NCI-H1105 treated with DMSO at 0.1 percent for 48 hours (cell line): ENCODE measurements at regions not wholly inside any gene's neighbourhood (a gene's known extent, or its start where the extent isn't known, plus 50 kb on each side); places are given as distances from the start of the nearest gene placed in this dataset.
"Not testable (repeated sequence)": the region's sequence is repeated elsewhere in the genome, so short reads cannot be mapped to it uniquely, and the experiment has no call there.

Experiments
- DNase-seq: peaks from one replicate; lab custom pipeline; 2025; lab: John Stamatoyannopoulos, UW

DNA sequence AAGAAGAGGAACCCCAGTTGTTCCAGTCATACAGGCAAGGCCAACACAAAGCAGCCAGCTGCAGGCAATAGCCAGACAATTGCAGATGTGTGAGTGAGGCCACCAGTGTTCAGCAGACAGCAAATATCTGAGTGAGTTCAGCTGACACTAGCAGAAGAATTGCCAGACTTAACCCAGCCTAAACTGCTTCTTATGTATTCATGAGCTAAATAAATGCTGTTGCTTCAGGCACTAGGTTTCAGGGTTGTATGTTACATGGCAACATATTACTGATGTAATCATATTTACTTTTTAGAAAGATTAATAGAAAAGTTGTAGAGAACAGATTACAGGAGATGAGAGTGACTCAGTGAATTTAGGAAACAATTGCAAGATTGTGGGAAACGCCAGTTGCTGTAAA, 129.8 kb upstream of the CHODL start:
- no peak for DNase-seq

DNA sequence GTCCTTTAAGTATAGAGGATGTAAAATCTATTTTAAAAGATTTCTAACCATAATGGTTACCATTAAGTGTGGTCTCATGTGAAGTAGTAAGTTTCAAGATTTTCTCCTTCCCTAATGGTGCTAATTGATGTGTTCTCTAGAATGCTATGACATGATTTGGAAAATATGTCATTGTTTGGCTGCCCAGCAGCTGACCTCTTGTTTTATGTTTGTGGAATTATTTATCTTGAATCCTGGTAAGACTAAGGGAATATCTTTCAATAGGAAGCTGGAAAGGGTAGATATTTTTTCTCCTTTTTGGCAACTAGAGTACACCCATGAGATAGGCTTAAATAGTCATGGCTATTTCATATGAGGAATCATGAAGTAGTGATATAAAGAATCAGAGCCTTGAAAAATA, 139.8 kb upstream of the CHODL start:
- no peak for DNase-seq

DNA sequence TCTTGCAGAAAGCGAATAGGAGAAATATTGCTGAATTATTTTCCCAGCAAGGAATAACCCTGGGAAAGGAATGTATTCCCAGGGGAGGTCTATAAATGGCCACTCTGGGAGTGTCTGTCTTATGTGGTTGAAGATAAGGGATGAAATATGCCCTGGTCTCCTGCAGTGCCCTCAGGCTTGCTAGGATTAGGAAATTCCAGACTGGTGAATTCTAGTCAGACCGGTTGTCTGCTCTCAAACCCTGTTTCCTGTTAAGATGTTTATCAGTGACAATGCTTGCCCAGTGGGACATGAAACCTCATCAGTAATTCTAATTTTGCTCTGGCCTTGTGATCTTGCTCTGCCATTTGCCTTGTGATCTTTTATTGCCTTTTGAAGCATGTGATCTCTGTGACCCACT, 148.2 kb upstream of the CHODL start:
- DNase-seq: not testable (repeated sequence)

DNA sequence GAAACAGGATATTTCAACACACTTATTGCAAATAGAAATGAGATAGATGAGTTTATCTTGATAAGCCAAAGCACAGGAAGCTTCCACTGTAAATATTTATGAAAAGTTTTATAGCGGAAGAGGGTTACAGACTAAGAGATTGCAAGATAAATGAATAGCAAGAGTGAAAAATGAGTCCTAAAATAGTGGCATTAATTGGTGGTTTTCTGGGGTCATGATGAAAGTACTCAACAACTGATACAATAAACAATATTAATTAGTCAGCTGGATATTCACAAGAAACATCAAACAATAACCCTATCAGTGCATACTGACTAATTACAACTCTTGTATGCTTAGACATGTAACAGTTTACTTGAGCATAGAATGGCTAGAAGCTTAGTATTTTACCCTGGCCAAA, 154.8 kb upstream of the CHODL start:
- no peak for DNase-seq

DNA sequence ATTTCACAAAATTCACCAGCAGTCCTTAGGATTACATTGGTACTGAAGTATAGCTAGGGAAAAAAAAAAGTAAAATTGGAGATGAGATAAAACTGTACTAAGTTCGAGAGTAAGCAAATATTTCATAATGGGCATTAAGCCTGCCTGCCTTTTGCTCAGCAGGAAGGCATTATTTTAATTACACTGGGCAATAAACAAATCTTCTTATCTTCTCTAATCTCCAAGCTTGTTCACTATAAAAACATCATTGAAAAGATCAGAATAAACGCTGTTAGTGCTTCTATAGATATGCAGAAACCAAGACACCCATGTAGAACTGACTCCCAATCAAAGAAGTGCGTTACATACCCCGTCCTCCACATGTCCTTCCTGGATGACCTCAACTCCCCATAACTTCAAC, 174.2 kb upstream of the CHODL start:
- no peak for DNase-seq

DNA sequence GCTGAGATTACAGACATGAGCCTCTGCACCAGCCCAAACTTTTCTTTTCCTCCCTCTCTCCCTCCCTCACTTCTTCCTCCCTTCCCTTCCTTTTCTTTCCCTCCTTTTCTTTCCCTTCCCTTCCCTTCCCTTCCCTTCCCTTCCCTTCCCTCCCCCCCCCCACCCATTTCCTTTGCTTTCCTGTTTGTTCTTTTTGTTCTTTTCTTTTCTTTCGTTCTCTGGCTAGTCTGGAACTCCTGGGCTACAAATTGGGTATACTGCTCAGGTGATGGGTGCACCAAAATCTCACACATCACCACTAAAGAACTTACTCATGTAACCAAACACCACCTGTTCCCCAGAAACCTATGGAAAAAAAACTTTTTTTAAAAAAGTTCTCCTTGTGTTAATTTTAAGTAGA, 174.8 kb upstream of the CHODL start:
- DNase-seq: no peak

DNA sequence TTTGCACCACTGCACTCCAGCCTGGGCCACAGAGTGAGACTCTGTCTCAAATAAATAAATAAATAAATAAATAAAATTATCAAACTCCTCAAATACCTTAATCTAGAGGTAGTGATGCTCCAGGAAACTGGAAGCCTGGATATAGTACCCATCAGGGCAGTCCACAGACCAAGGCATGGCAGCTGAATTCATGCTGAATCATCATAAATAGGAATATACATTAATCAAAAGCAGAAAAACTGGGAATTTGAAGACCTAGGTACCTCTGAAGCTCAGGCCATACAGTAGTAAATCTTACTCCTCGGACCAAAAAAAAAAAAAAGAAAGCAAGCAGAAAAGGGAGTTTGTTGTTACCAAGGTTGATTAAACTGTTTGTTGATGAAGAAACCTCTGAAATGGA, 184.2 kb upstream of the CHODL start:
- no peak for DNase-seq

DNA sequence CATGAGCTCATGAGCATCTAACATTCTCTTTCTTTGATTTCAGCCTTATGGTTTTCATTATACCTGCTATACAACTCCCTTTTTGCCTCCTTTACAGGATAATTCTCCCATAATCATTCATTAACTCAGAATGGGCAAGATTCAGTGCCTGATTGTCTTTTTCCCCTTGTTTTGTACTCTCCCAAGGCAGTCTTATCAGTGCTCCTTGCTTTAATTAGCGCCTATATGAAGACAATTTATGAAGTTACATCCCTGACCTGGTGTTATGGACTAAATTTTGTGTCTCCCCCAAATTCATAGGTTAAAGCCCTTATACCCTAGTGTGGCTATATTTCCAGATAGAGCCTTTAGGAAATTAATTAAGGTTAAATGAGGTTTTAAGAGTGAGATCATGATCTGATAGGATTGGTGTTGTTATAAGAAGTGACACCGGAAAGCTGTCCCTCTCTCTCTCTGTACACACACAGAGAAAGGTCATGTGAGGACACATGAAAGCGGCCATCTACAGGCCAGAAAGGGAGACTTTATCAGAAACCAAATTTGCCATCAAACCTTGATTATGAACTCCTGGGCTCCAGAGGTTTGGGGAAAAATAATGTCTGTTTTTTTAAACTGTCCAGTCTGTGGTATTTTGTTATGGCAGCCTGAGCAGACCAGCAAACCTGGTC, 185.8 kb upstream of the CHODL start:
- no peak for DNase-seq

DNA sequence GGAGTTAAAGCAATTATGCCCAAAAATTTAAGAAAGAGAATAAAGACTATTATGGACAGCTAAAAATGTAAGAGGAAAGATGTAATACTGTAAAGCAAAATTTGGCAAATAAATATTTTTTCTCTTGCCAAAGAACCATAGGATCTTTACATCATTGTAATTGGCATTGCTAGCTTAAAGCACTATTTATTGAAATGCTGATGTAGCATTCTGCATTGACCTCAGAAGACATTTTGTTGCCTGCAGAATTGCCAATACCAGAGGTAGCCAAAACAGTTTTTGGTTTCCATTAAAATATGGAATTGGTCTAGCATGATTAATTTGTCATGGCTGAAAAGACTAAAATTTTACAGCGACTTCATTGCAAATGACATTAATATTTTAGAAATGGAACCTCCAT, 191.5 kb upstream of the CHODL start:
- DNase-seq: no peak

DNA sequence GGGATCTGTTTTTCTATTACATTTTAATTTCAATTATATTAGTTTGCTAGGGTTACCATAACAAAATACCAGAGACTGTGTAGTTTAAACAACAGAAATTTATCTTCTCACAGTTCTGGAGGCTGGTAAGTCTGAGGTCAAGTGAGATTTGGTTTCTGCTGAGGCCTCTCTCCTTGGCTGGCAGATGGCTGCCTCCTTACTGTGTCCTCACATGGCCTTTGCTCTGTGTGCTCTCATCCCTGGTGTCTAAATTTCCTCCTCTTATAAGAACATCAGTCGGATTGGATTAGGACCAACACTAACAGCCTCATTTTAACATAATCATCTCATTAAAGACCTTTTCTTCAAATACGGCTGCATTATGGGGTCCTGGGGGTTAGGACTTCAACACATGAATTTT, 195.2 kb upstream of the CHODL start:
- no peak for DNase-seq

DNA sequence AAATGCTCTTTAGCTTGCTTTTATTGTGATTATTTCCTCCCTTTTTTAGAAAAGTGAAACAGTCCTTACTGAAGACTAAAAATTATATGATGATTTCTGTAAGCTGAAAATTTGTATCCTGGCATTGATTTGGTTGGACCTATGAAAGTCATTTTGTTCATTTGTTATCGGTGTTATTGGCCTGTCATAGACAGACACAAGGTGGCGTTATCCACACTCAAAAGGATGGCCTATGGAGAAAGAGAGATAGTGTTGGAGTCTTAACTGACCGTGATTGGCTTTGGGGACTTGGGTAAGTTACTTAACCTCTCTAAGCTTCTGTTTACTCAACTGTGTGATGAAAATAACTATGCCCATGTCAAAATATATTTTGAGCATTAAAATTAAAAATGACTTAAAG, 203.6 kb upstream of the CHODL start:
- peak; percentile 69 for DNase-seq

DNA sequence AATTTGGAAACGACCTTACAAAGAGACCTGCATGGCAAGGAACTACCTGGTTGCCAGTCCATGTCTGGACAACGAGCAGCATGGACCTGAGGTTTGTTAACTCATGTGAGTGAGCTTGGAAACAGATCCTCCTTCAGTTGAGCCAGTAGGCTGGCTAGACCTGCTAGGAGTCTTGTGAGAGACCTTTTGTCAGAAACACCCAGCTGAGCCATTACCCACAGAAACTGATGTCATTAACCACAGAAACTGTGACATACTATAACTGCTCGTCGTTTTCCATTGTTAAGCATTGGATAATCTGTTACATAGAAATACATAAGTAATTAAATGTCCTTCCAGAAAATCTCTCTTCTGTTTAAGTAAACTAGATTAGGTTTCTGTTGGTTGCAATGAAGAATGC, 211.1 kb upstream of the C21orf91 start:
- no peak for DNase-seq

DNA sequence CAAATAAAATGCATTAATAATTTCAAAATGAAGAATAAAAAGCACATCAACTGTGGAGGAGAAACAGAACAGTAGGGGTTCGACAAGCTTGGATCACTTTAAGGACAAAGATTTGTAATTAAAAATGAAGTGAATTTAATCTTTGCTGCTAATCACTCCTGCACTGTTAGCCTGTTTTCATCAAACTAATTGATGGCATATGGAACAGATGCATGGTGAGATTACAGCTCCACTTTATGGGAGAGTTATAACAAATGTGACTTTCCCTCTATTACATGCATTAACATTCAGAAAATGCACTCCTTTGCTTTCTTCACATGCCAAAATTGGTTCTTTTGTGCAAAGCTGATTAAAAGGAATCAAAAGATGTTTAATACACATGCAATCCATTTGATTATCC, 207.2 kb upstream of the C21orf91 start:
- DNase-seq: no peak

DNA sequence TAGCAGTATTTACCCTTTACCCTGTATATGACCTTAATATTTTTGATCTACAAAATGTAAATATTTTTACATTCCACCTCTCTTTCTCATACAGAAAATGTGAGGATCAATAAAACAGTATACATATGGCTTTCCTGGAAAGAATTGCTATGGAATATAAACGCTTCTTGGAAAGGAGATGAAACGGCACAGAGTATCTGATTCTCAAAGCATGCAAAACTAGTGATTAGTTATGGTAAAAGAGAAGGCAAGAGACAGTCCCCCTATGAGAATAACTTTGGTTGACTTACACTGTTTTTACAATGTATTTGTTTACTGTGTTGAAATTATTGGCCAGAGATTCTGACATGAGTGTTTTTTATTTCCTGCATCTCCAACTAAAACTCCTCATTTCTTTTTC, 204.6 kb upstream of the C21orf91 start:
- DNase-seq: no peak

DNA sequence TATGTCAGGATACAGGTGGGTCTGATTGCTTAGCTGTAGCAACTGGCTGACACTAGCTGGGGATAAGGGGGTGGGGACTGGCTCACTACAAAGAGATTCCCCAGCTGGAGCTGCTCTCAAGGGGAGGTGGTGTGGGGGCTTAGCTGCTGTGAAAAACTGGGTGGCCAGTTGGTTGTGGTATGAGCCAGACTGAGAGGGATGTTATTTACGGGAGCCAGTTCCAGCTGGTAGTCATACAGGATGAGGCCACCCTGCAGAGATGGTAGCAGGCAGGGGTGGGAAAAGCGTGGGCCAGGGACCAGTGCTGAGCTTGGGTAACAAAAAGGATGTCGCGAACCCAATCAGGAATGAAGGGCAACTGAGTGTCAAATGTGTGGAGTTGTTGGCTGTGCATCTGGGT, 204.0 kb upstream of the C21orf91 start:
- DNase-seq: no peak

DNA sequence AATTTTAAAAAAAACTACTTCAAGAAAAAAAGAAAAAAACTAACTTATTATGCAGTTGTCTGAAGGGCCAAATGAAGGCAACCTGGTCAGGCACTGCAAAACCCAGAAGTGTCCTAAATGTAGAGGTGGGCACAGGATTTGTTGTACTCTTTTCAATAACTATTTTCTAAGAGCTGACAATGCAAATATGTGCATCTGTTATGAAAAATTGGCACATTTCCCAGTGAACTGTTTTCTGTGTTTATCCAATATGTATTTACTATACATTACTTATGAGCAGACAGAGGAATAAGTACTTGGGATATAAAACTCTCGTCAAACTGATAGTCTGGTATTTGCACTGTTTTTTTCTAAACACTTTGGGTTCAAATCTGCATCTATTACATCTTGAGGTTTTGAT, 188.0 kb upstream of the C21orf91 start:
- peak; percentile 83 for DNase-seq

DNA sequence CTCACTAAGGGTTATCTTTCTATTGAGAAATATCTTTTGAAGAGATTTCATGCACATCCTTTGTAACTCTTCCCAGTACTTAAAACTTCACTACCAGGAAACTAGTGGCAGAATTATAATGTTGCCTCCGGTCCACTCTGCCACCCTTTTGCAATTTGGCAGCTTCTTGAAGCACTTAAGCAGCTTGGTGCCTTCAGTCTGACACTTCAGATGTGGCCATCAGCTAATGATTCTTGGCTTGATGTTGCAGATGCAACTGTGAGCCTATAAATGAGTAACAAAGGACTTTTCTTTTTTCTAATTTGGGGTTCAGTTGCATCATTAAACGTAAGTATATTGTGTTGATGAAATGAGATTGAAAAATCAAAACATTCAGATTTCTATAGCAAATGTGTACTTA, 187.5 kb upstream of the C21orf91 start:
- DNase-seq: peak; percentile 78

DNA sequence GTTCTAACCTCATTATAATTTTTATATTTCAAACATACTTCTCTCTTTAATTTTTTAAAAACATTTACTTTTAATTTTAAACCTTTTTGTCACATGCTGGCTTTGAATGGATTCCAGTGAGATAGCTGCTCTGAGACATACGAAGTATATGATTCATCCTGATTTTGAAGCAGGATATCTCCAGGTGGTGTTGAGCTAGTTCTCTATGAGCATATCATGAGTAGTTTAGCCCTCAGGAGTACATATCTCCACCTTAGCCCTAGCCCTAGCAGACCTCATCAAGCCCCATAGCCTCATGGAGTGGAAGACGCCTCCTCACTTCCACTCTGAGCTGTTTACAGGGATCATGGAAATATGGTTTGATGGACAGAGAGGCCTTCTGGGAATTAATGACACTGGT, 183.2 kb upstream of the C21orf91 start:
- DNase-seq: no peak

DNA sequence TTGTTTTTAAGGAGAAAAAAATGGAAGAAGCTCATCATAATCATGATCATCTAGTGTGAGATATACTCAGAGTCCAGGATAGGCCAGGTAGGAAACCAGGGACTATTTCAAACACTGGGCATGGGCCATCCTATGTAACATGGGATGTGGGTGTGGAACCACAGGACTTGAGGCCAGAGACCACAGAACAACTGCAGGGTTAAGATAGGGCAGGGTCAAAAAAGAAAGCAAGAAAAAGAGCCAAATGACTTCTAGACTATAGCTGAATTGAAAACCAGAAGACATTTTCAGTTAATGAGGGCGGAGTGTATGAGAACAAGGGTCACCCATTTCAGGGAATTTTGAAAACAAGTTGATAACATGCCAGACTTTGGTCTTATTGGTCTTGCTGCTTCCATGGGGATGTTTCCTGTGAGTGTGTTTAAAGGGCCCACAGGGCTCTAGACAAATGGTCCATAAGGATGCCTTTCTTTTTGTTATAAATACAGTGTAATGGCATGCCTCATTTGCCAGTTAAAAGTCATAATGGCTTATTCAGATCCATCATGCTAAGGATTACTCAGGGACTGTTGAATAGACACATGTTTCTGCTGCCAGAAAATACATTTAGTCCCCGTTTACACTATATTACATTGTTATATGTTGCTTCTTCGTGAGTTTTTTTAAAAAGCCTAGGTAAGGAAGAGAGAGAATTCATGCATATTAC, 182.0 kb upstream of the C21orf91 start:
- DNase-seq: no peak

DNA sequence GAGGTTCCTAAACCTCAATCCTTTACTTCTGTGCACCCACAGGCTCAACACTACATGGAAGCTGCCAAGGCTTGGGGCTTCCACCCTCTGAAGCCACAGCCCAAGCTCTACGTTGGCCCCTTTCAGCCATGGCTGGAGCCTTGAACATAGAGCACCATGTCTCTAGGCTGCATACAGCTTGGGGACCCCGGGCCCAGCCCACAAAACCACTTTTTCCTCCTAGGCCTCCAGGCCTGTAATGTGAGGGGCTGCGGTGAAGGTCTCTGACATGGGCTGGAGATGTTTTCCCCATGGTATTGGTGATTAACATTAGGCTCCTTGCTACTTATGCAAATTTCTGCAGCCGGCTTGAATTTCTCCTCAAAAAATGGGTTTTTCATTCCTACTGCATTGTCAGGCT, 179.4 kb upstream of the C21orf91 start:
- not testable (repeated sequence) for DNase-seq

DNA sequence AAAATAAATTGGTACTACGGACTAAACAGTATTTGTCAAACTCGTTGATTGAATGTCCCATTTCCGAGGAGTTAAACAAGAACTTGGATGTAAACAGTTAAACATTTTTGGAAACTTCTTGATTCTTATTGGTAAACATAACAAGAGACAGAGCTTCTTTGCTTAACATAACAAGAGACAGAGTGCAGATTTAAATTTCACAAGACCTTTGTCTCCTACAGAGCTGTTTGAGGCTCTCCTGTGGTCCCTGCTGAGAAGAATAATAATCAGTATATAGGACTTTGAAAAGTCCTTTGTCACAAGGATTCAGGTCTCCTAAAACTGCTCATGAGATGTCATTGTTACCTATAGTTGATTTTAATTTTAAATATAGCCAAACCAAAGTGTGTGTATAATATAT, 170.6 kb upstream of the C21orf91 start:
- DNase-seq: no peak

DNA sequence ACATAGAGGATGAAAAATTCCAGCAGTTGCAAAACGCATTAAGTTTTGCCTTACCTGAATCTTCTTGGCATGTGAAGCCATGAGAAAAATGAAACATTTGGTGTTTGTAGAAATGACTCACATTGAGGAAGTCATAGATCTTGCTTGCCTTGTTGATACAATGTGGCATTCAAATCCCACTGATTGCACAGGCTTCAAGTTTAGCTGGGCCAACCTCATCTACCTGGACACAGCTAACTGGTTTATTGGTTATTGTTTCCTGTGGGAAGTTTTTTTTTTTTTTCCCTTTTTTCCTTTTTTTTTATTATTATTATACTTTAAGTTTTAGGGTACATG, 168.9 kb upstream of the C21orf91 start:
- no peak for DNase-seq

DNA sequence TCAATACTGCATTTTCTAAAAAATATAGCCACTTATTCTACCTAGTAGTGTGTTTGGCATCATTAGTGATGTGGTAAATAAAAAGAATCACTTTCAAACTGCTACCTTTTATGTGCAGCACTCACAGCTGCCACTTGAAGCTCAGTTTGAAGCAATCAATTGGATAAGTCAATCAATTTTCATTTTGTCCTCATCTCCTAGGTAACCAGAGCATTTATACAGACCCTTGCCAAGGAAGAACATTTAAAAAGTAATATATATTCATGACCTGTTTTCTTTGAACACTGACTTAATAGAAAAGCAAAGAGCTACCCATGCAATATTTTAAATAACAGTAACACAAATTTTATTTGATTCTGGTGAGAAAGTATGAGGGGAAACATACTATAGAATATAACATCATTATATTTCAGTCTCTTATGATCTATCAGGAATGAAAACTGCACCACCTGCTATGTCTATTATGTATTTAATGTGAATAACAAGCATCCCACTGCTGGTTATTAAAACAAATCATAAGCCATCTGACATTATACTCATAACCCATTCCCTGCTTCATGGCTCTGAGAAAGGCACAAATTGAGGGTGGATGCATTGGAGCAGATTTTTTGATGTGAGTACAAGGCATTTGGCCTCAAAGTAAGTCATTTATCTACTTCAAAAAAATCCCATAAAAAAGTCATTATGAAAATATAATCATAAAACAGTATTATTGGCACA, 168.4 kb upstream of the C21orf91 start:
- DNase-seq: peak; percentile 89
